AG10803 (cell line): ENCODE measurements at regions not wholly inside any gene's neighbourhood (a gene's known extent, or its start where the extent isn't known, plus 50 kb on each side); places are given as distances from the start of the nearest gene placed in this dataset.

Experiments used
- DNase-seq: peaks from one replicate; pipeline ENCODE4 v3.0.0; 2010; ENCODE audit warnings: low read depth
- H3K4me3 ChIP-seq: 2 replicates; pipeline ENCODE4 v1.5.1; 2011; ENCODE audit warnings: mild to moderate bottlenecking, low read length, control low read depth
- TF ChIP-seq, protein P1 (sequence below): conservative IDR thresholded peaks from 2 replicates; pipeline ENCODE4 v1.5.1; 2011; ENCODE audit warnings: mild to moderate bottlenecking, low read length, control low read depth, inconsistent platforms

DNA sequence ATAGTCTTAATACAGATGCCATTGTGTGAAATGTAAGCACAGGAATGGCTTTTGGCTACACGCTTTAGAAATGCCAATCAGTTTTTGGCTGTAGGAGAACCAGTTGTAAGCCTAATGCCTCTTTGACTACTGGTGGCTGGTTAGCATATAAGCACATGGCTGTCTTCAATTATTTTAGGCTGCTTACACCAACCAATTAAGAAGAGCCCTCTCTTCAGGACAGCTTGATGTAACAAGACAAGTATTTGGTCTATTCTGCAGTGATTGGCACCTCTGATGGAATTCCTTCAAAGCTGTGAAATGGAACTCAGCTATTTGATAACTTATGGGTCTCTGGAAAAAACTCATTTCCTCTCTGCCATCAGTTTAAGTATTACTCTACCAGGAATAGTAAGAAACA is 680.1 kb upstream of the FSHR start:
- DNase-seq = no peak
- H3K4me3 ChIP-seq = no peak overlapping the region
- TF ChIP-seq, protein P1, sequence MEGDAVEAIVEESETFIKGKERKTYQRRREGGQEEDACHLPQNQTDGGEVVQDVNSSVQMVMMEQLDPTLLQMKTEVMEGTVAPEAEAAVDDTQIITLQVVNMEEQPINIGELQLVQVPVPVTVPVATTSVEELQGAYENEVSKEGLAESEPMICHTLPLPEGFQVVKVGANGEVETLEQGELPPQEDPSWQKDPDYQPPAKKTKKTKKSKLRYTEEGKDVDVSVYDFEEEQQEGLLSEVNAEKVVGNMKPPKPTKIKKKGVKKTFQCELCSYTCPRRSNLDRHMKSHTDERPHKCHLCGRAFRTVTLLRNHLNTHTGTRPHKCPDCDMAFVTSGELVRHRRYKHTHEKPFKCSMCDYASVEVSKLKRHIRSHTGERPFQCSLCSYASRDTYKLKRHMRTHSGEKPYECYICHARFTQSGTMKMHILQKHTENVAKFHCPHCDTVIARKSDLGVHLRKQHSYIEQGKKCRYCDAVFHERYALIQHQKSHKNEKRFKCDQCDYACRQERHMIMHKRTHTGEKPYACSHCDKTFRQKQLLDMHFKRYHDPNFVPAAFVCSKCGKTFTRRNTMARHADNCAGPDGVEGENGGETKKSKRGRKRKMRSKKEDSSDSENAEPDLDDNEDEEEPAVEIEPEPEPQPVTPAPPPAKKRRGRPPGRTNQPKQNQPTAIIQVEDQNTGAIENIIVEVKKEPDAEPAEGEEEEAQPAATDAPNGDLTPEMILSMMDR = no peak

DNA sequence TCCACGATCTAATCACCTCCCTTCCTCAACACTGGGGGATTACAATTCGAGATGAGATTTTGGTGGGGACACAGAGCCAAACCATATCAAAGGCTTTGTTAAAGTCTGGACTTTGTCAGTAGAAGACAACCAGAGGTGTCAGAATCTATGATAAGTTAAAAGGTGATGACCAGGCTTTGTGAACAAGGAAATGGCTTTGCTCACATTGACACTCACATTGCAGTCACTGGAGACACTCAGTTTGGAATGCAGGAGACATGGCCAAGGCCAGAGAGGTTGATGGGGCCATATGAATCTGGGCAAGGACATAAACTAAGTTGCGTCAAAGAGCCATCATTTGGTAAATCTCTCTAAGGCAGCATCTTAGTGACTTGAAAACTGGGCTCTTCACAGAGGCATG is 678.2 kb upstream of the FSHR start:
- TF ChIP-seq, protein P1 = no peak
- H3K4me3 ChIP-seq = no peak overlapping the region
- no peak for DNase-seq

DNA sequence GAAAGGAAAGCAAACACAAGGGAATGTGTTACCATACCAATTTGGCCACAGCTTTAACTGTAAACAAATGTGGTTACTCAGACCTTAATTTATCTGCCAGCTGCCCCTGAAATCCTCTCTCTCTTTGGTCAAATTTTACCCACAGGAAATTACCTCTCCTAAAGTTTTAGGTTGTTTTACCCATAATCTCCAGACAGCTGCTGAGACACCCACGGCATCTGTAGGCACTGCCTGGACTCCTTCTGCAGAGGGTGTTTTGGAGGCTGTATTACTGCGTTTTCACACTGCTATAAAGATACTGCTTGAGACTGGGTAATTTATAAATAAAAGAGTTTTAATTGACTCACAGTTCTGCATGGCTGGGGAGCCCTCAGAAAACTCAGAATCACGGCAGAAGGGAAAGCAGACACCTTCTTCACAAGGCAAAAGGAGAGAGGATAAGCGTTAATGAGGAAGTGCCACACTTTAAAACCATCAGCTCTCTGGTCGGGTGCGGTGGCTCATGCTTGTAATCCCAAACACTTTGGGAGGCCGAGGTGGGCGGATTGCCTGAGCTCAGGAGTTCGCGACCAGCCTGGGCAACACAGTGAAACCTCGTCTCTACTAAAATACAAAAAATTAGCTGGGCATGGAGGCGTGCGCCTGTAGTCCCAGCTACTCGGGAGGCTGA is 677.5 kb upstream of the FSHR start:
- H3K4me3 ChIP-seq = no peak overlapping the region
- no peak for DNase-seq
- TF ChIP-seq, protein P1 = no peak

DNA sequence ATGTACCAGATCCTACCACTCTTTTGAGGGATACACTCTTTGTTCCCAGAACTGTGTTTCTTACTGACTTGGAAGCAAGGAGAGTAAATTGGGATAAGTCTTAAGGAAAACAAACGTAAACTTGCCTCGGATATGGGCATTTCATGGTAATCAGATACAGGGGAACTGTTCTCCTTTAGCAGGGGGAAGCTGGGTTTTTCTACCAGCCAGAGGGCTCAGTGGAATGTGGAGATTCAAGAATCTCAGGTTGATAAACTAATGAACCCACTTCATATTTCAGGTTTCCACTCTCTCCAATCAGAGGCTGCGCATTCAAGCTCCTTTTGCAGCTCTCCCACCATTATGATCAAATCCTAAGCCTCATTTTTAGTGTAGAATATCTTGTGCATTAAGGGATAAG is 676.5 kb upstream of the FSHR start:
- TF ChIP-seq, protein P1 = no peak
- no peak for DNase-seq
- no peak overlapping the region for H3K4me3 ChIP-seq

DNA sequence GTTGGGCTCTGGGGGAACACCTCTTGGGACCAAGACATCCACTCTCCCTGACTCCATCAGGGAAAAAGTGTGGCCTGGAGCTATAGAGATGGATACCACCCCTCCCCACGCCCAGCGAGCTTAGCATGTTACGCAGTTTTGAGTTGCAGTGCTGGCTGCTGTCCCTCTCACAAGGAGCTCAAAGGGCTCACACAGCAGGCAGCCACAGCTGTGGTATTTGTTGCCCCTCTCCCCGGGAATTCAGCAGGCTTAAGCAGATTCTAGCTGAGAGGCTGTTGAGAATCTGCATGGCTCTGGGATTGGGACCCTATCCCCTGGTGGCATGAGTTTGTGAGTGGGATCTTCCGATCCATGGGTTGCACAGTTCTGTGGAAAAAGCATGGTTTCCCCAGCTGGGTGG is 673.1 kb upstream of the FSHR start:
- no peak overlapping the region for H3K4me3 ChIP-seq
- DNase-seq = no peak
- TF ChIP-seq, protein P1 = no peak

DNA sequence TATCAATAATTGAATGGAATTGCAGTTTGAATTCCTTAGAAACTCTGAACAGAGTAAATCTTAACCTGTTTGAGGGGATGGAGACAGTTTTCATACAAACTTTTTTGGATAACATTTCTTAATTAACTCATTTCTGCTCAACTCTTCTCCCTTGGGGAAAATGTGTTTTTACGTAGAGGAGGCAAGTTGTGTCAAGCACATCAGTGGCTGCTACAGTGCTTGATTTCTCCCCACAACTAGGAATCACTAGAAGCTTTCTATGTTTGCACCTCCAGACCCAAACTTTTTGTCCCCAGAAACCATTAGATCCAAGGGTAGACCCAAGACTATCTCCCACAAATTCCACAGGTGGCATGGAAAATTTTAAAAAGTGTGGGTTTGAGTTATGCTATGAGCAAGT is 658.9 kb upstream of the FSHR start:
- DNase-seq = no peak
- TF ChIP-seq, protein P1 = no peak

DNA sequence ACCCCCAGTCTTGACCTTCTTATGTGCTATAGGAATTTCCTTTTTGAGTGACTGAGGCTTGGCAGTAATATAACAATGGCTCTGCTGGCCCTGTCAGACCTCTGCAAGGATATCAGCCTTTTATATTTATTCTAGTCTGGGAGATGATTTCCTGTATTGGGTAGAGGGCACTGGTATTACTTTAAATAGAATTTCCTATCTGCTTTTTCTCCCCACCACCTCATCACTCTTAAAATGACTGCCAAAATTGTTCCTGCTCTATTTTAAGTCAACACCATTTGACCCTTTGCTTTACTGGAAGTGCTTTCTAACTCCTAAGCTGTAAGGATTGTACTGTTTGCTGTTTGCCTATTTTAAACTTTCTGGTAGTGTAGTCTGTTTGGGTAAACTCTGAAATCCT is 658.4 kb upstream of the FSHR start:
- H3K4me3 ChIP-seq = no peak overlapping the region
- TF ChIP-seq, protein P1 = no peak
- DNase-seq = no peak

More for the DNA sequence above, 658.9 kb upstream of the FSHR start:
- H3K4me3 ChIP-seq = no peak overlapping the region
